Fibroblast of lung (primary cell): ENCODE measurements at regions not wholly inside any gene's neighbourhood (a gene's known extent, or its start where the extent isn't known, plus 50 kb on each side); places are given as distances from the start of the nearest gene placed in this dataset.

Source experiments
- CTCF ChIP-seq, 2 donors: IDR thresholded peaks in 1 of 2; conservative IDR thresholded peaks in 1 of 2; 1 replicate in 1 of 2; 2 replicates in 1 of 2; pipeline ENCODE4 v1.5.1; 2011 to 2012; ENCODE audit warnings: low read length in 2 of 2, control low read depth in 1 of 2, inconsistent platforms in 1 of 2, low read depth in 1 of 2, mild to moderate bottlenecking in 1 of 2
- EZH2 ChIP-seq: IDR thresholded peaks from 2 replicates; pipeline ENCODE4 v1.5.1; 2012; ENCODE audit warnings: low read length, control low read depth, mild to moderate bottlenecking; ENCODE audit errors: missing control alignments

DNA sequence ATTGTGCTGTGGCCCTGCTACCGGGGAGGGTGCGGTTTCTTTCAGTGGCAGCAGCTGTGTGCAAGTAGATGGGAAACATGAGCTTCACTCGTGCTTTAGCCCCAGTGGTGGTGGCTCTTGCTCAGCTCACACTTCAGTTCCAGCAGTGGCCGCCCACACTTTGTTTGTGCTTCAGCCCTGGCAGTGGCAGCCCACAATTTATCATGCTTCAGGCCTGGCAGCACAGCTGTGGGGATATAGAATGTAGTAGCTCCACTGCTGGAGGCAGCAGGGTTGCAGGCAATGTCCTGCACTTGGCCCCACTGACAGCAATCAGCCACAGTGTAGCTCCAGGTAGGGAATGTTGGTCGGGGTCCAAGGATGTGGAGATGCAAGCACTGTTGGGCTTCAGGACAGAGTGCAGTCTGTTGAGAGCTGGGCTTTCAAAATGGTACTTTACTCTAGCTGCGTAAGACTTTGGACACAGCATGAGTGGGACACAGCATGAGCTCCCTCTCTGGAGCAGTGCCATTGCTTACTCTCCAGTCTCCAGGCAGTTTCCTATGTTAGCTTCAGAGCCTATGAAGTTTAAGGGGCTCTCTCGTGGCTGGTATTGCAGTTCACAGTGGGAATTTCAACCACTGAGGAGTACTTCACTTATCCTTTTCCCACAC, 413.1 kb downstream of the PDGFC start:
- TF ChIP-seq EZH2 (no peak), CTCF (conservative IDR thresholded peaks at IDR 0.05 in 1 of 2, IDR thresholded peaks at IDR 0.05 in 1 of 2; ENCODE audit: low read depth in 1 of 2, low read length in 2 of 2) (no peak)
